Karpas-422 (cell line): ENCODE measurements at regions not wholly inside any gene's neighbourhood (a gene's known extent, or its start where the extent isn't known, plus 50 kb on each side); places are given as distances from the start of the nearest gene placed in this dataset.

Experiments used
- DNase-seq: peaks from one replicate; pipeline ENCODE4 v3.0.0-alpha.2; 2015
- H2AFZ ChIP-seq: fragments of 200-600 bp; sonication (generic); 2 replicates; pipeline ENCODE4 v1.6.1; 2014; ENCODE audit warnings: antibody characterized with exemption, low read length, mixed read lengths
- H3K27ac ChIP-seq: fragments of 200-600 bp; sonication (generic); 2 replicates; pipeline ENCODE4 v1.5.1; 2014; ENCODE audit warnings: mild to moderate bottlenecking, low read length, moderate library complexity
- H3K27me3 ChIP-seq: fragments of 200-600 bp; sonication (generic); 2 replicates; pipeline ENCODE4 v1.6.1; 2014; ENCODE audit warnings: low read length, mixed read lengths
- H3K36me3 ChIP-seq: fragments of 200-600 bp; sonication (generic); 2 replicates; pipeline ENCODE4 v1.6.1; 2014; ENCODE audit warnings: low read length, mixed read lengths; ENCODE audit not compliant: insufficient read depth
- H3K4me1 ChIP-seq: fragments of 200-600 bp; sonication (generic); 2 replicates; pipeline ENCODE4 v1.6.1; 2014; ENCODE audit warnings: mild to moderate bottlenecking, low read length, mixed read lengths
- H3K4me2 ChIP-seq: fragments of 200-600 bp; sonication (generic); 2 replicates; pipeline ENCODE4 v1.6.1; 2014; ENCODE audit warnings: low read length, low read depth, mild to moderate bottlenecking; ENCODE audit not compliant: poor library complexity, severe bottlenecking
- H3K4me3 ChIP-seq: fragments of 200-600 bp; sonication (generic); 2 replicates; pipeline ENCODE4 v1.5.1; 2014; ENCODE audit warnings: mild to moderate bottlenecking, antibody characterized with exemption, low read length, mixed read lengths
- H3K79me2 ChIP-seq: fragments of 200-600 bp; sonication (generic); 2 replicates; pipeline ENCODE4 v1.6.1; 2014; ENCODE audit warnings: mild to moderate bottlenecking, low read length, mixed read lengths
- H3K9ac ChIP-seq: fragments of 200-600 bp; sonication (generic); 2 replicates; pipeline ENCODE4 v1.6.0; 2014; ENCODE audit warnings: low read length
- H3K9me2 ChIP-seq: fragments of 200-600 bp; sonication (generic), shearing (Covaris generic); replicated peaks from 2 replicates; pipeline ENCODE4 v1.6.0; 2014; ENCODE audit warnings: mild to moderate bottlenecking, low read length, moderate library complexity; ENCODE audit not compliant: insufficient read depth
- H3K9me3 ChIP-seq: fragments of 300-700, 200-600 bp; sonication (generic); 2 replicates; pipeline ENCODE4 v1.6.1; 2014; ENCODE audit warnings: low read length, mixed read lengths
- H4K20me1 ChIP-seq: fragments of 200-600 bp; sonication (generic); 2 replicates; pipeline ENCODE4 v1.6.1; 2014; ENCODE audit warnings: mild to moderate bottlenecking, antibody characterized with exemption, low read length, low read depth; ENCODE audit not compliant: insufficient read depth

- Histone ChIP-seq H3K27me3 (no peaks in the 10 kb centered on the region), H3K79me2 (no peaks in the 10 kb centered on the region), H3K9me3 (no peaks in the 10 kb centered on the region), H3K4me2 (no peak overlapping the region), H3K9ac (no peak overlapping the region), H3K27ac (no peak overlapping the region), H4K20me1 (no peaks in the 10 kb centered on the region), H3K4me1 (no peaks in the 10 kb centered on the region), H2AFZ (no peak overlapping the region), H3K36me3 (no peaks in the 10 kb centered on the region), H3K9me2 (no peaks in the 10 kb centered on the region), H3K4me3 (no peak overlapping the region)
- DNase-seq: peak; percentile 59
These were observed 56.0 kb upstream of the FAM174A start for GRCh38 chr5:100479079-100479688.

GRCh38 chr5:100472091-100472490 is 63.1 kb upstream of the FAM174A start:
- Histone ChIP-seq H3K9me3 (no peaks in the 10 kb centered on the region), H3K27ac (no peak overlapping the region), H2AFZ (no peak overlapping the region), H3K36me3 (no peaks in the 10 kb centered on the region), H4K20me1 (no peaks in the 10 kb centered on the region), H3K4me3 (no peak overlapping the region), H3K9ac (no peak overlapping the region), H3K27me3 (no peaks in the 10 kb centered on the region), H3K9me2 (no peaks in the 10 kb centered on the region), H3K4me2 (no peak overlapping the region), H3K79me2 (no peaks in the 10 kb centered on the region), H3K4me1 (no peaks in the 10 kb centered on the region)
- DNase-seq: no peak

- H4K20me1 ChIP-seq: no peaks in the 10 kb centered on the region
- H3K9me2 ChIP-seq: no peaks in the 10 kb centered on the region
- no peaks in the 10 kb centered on the region for H3K4me1 ChIP-seq
- no peaks in the 10 kb centered on the region for H3K36me3 ChIP-seq
- H3K27me3 ChIP-seq: no peaks in the 10 kb centered on the region
- no peak for DNase-seq
- H3K27ac ChIP-seq: no peak overlapping the region
- H3K9ac ChIP-seq: no peak overlapping the region
- no peak overlapping the region for H2AFZ ChIP-seq
- no peak overlapping the region for H3K4me3 ChIP-seq
- H3K9me3 ChIP-seq: no peaks in the 10 kb centered on the region
- H3K79me2 ChIP-seq: no peaks in the 10 kb centered on the region
- H3K4me2 ChIP-seq: no peak overlapping the region
These were observed 65.4 kb upstream of the FAM174A start for GRCh38 chr5:100469767-100470166.

GRCh38 chr5:100464418-100464817 is 70.8 kb upstream of the FAM174A start:
- H3K4me1 ChIP-seq: no peaks in the 10 kb centered on the region
- no peak for DNase-seq
- no peaks in the 10 kb centered on the region for H3K9me2 ChIP-seq
- H3K79me2 ChIP-seq: no peaks in the 10 kb centered on the region
- H4K20me1 ChIP-seq: no peaks in the 10 kb centered on the region
- H3K4me3 ChIP-seq: no peak overlapping the region
- H3K27me3 ChIP-seq: no peaks in the 10 kb centered on the region
- H3K9ac ChIP-seq: no peak overlapping the region
- H2AFZ ChIP-seq: no peak overlapping the region
- H3K4me2 ChIP-seq: no peak overlapping the region
- H3K27ac ChIP-seq: no peak overlapping the region
- H3K36me3 ChIP-seq: no peaks in the 10 kb centered on the region
- H3K9me3 ChIP-seq: no peaks in the 10 kb centered on the region

- H3K36me3 ChIP-seq: no peaks in the 10 kb centered on the region
- H3K4me2 ChIP-seq: no peak overlapping the region
- H3K4me1 ChIP-seq: no peaks in the 10 kb centered on the region
- H3K9ac ChIP-seq: no peak overlapping the region
- no peak for DNase-seq
- no peaks in the 10 kb centered on the region for H3K27me3 ChIP-seq
- no peak overlapping the region for H2AFZ ChIP-seq
- no peaks in the 10 kb centered on the region for H3K79me2 ChIP-seq
- H3K9me2 ChIP-seq: no peaks in the 10 kb centered on the region
- H3K4me3 ChIP-seq: no peak overlapping the region
- no peaks in the 10 kb centered on the region for H4K20me1 ChIP-seq
- no peak overlapping the region for H3K27ac ChIP-seq
- H3K9me3 ChIP-seq: no peaks in the 10 kb centered on the region
These were observed 78.6 kb upstream of the FAM174A start for GRCh38 chr5:100456615-100457014.

- Histone ChIP-seq H3K9me3 (no peaks in the 10 kb centered on the region), H3K9ac (no peak overlapping the region), H3K36me3 (no peaks in the 10 kb centered on the region), H3K9me2 (no peaks in the 10 kb centered on the region), H2AFZ (no peak overlapping the region), H3K79me2 (no peaks in the 10 kb centered on the region), H3K4me2 (no peak overlapping the region), H3K27me3 (no peaks in the 10 kb centered on the region), H3K4me1 (no peaks in the 10 kb centered on the region), H3K4me3 (no peak overlapping the region), H3K27ac (no peak overlapping the region), H4K20me1 (no peaks in the 10 kb centered on the region)
- DNase-seq: no peak
These were observed 83.0 kb upstream of the FAM174A start for GRCh38 chr5:100452126-100452525.

GRCh38 chr5:100448111-100448528 is 87.1 kb upstream of the FAM174A start:
- Histone ChIP-seq H3K27me3 (no peaks in the 10 kb centered on the region), H3K9ac (no peak overlapping the region), H3K9me2 (no peaks in the 10 kb centered on the region), H3K4me3 (no peak overlapping the region), H3K4me1 (no peaks in the 10 kb centered on the region), H3K4me2 (no peak overlapping the region), H3K36me3 (no peaks in the 10 kb centered on the region), H3K27ac (no peak overlapping the region), H3K9me3 (no peaks in the 10 kb centered on the region), H3K79me2 (no peaks in the 10 kb centered on the region), H4K20me1 (no peaks in the 10 kb centered on the region), H2AFZ (no peak overlapping the region)
- DNase-seq: no peak

- no peak overlapping the region for H3K4me2 ChIP-seq
- no peaks in the 10 kb centered on the region for H3K9me3 ChIP-seq
- H3K9ac ChIP-seq: no peak overlapping the region
- H3K4me1 ChIP-seq: no peaks in the 10 kb centered on the region
- DNase-seq: no peak
- H3K36me3 ChIP-seq: no peaks in the 10 kb centered on the region
- H3K9me2 ChIP-seq: no peaks in the 10 kb centered on the region
- no peaks in the 10 kb centered on the region for H3K27me3 ChIP-seq
- H3K27ac ChIP-seq: no peak overlapping the region
- H3K4me3 ChIP-seq: no peak overlapping the region
- H2AFZ ChIP-seq: no peak overlapping the region
- H4K20me1 ChIP-seq: no peaks in the 10 kb centered on the region
- H3K79me2 ChIP-seq: no peaks in the 10 kb centered on the region
These were observed 88.2 kb upstream of the FAM174A start for GRCh38 chr5:100446879-100447430.
